ENCODE measurements at regions not wholly inside any gene's neighbourhood (a gene's known extent, or its start where the extent isn't known, plus 50 kb on each side); places are given as distances from the start of the nearest gene placed in this dataset.
"Not testable (repeated sequence)": the region's sequence is repeated elsewhere in the genome, so short reads cannot be mapped to it uniquely, and the experiment has no call there.

DNA sequence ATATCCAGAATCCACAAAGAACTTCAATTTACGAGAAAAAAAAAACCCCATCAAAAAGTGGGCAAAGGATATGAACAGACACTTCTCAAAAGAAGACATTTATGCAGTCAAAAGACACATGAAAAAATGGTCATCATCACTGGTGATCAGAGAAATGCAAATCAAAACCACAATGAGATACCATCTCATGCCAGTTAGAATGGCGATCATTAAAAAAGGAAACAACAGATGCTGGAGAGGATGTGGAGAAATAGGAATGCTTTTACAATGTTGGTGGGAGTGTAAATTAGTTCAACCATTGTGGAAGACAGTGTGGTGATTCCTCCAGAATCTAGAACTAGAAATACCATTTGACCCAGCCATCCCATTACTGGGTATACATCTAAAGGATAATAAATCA, 419.9 kb upstream of the DDI1 start:
- H3K9me3 ChIP-seq; H3K4me1 ChIP-seq; DNase-seq; H3K4me3 ChIP-seq; intact Hi-C loops (cut with DNase I; ENCODE audit: low total_unique reads); H3K27me3 ChIP-seq; H3K27ac ChIP-seq; H3K36me3 ChIP-seq: not testable (repeated sequence)
- WGBS, 5 donors: 74 to 83% (median 80%) methylated on average over 2 of the region's 2 CpGs

DNA sequence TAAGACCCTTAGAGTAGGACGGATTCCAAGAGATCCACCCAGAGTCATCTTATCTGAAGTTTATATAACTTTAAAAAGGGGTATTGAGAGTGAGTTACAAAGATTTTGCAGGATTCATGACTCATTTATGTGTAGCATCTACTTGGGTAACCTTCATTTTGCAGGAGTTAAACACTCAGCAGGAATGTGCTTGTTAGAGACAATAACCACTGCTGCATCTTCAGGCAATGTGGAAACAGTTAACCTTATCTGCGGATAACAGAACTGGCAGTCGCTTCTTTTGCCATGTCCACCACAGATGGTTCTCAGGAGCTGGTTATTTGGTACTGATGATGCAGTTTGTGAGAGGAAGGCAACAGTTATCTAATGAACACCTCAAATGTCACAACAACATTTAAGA, 417.9 kb upstream of the DDI1 start:
- H3K9me3 ChIP-seq: no peaks in the 10 kb centered on the region
- H3K27me3 ChIP-seq: no peaks in the 10 kb centered on the region
- H3K4me1 ChIP-seq: no peaks in the 10 kb centered on the region
- no peak overlapping the region for H3K4me3 ChIP-seq
- WGBS, 5 donors: 80 to 92% (median 85%) methylated on average over 3 of the region's 3 CpGs
- DNase-seq: no peak
- intact Hi-C loops (cut with DNase I; ENCODE audit: low total_unique reads): no loop called here
- no peaks in the 10 kb centered on the region for H3K36me3 ChIP-seq
- no peak overlapping the region for H3K27ac ChIP-seq
- TF ChIP-seq, protein P1, sequence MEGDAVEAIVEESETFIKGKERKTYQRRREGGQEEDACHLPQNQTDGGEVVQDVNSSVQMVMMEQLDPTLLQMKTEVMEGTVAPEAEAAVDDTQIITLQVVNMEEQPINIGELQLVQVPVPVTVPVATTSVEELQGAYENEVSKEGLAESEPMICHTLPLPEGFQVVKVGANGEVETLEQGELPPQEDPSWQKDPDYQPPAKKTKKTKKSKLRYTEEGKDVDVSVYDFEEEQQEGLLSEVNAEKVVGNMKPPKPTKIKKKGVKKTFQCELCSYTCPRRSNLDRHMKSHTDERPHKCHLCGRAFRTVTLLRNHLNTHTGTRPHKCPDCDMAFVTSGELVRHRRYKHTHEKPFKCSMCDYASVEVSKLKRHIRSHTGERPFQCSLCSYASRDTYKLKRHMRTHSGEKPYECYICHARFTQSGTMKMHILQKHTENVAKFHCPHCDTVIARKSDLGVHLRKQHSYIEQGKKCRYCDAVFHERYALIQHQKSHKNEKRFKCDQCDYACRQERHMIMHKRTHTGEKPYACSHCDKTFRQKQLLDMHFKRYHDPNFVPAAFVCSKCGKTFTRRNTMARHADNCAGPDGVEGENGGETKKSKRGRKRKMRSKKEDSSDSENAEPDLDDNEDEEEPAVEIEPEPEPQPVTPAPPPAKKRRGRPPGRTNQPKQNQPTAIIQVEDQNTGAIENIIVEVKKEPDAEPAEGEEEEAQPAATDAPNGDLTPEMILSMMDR (IDR thresholded peaks at IDR 0.05): no peak
- no peak for TF ChIP-seq POLR2AphosphoS5 (IDR thresholded peaks at IDR 0.05)
- no peak for TF ChIP-seq POLR2A (IDR thresholded peaks at IDR 0.05)
- TF ChIP-seq EP300 (IDR thresholded peaks at IDR 0.05): no peak

DNA sequence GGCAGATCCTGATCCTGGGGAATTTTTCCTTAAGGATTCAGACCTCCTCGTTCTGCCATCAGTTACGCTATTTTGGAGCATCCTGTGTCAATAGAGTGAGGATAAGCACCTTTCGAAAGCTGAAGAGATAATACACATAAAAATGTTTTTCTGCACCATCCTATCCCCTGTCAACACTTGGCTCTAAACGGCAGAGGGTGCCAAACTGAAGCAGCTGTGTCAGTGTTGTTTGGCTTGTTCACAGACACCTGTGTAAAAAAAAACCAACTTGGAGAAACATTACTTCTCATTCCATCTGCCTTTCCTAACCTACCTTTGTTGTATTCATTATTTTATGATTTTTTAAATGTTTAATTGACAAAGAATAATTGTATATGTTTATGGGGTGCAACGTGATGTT, 417.0 kb upstream of the DDI1 start:
- no peak for TF ChIP-seq EP300 (IDR thresholded peaks at IDR 0.05)
- TF ChIP-seq, protein P1 (IDR thresholded peaks at IDR 0.05): no peak
- no peak for TF ChIP-seq POLR2A (IDR thresholded peaks at IDR 0.05)
- no peak for TF ChIP-seq POLR2AphosphoS5 (IDR thresholded peaks at IDR 0.05)
- WGBS, 5 donors: 38 to 55% (median 49%) methylated on average over 5 of the region's 5 CpGs
- DNase-seq: peak in 1 of 2 donors; percentile 21
- intact Hi-C loops (cut with DNase I; ENCODE audit: low total_unique reads): no loop called here
- no peaks in the 10 kb centered on the region for H3K36me3 ChIP-seq
- no peaks in the 10 kb centered on the region for H3K27me3 ChIP-seq
- H3K4me1 ChIP-seq: no peaks in the 10 kb centered on the region
- H3K27ac ChIP-seq: no peak overlapping the region
- no peak overlapping the region for H3K4me3 ChIP-seq
- H3K9me3 ChIP-seq: no peaks in the 10 kb centered on the region

DNA sequence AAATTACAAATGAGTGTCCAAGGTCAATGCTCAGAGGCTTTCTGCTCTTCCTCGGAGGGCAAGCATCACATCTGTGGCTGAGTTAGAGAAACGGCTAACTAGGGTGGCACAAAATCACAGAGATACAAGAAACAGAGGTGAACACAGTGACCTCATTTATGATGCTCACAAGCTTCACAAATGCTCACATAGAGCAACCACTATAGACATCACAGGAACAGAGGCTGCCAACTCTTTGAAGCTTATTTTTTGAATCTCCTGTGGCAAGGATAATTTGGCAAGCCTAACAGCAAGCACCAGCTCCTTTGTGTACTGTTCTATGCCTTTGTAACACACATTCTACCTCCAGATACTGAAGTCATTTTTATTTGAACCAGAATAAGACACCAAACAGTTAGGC, 416.5 kb upstream of the DDI1 start:
- Histone ChIP-seq H3K27me3 (no peaks in the 10 kb centered on the region), H3K9me3 (no peaks in the 10 kb centered on the region), H3K36me3 (no peaks in the 10 kb centered on the region), H3K4me3 (no peak overlapping the region), H3K4me1 (no peaks in the 10 kb centered on the region), H3K27ac (no peak overlapping the region)
- 48 to 64% (median 51%) methylated on average over 2 of the region's 2 CpGs for WGBS, 5 donors
- no peak for DNase-seq
- intact Hi-C loops (cut with DNase I; ENCODE audit: low total_unique reads): no loop called here
- TF ChIP-seq EP300 (IDR thresholded peaks at IDR 0.05) (no peak), POLR2A (IDR thresholded peaks at IDR 0.05) (no peak), POLR2AphosphoS5 (IDR thresholded peaks at IDR 0.05) (no peak)
- TF ChIP-seq, protein P1 (IDR thresholded peaks at IDR 0.05): no peak

DNA sequence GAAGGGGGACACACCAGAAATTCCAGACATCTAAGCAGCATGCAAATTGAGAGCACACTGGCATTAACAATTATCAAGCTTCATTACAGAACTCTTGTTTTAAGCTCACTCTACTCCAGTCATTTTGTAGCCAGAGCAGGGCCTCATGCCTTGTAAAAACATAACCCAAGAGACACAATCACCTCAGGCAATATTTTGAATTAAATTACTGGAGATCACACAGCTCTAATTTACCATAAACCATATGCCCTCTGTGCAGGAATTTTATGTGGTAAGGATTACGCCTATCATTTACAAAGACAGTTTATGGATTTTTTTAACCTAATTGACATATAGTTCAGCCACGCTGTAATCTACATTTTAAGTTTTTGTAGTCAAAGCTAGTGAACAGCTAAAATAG, 414.1 kb upstream of the DDI1 start:
- Histone ChIP-seq H3K9me3 (no peaks in the 10 kb centered on the region), H3K27ac (no peak overlapping the region), H3K27me3 (no peaks in the 10 kb centered on the region), H3K4me1 (no peaks in the 10 kb centered on the region), H3K4me3 (no peak overlapping the region), H3K36me3 (no peaks in the 10 kb centered on the region)
- intact Hi-C loops (cut with DNase I; ENCODE audit: low total_unique reads): no loop called here
- 87 to 94% (median 93%) methylated on average over 2 of the region's 2 CpGs for WGBS, 5 donors
- TF ChIP-seq EP300 (IDR thresholded peaks at IDR 0.05): no peak
- TF ChIP-seq, protein P1 (IDR thresholded peaks at IDR 0.05): no peak
- no peak for TF ChIP-seq POLR2A (IDR thresholded peaks at IDR 0.05)
- TF ChIP-seq POLR2AphosphoS5 (IDR thresholded peaks at IDR 0.05): no peak
- DNase-seq: no peak

Measured in stomach (tissue), 8 donors.